HG03460 (cell line): ENCODE measurements at regions not wholly inside any gene's neighbourhood (a gene's known extent, or its start where the extent isn't known, plus 50 kb on each side); places are given as distances from the start of the nearest gene placed in this dataset.
"Not testable (repeated sequence)": the region's sequence is repeated elsewhere in the genome, so short reads cannot be mapped to it uniquely, and the experiment has no call there.

Experiments used
- ATAC-seq: cut with Tn5 transposase; IDR thresholded peaks from one replicate; pipeline ENCODE4 v1.9.1; 2021; ENCODE audit not compliant: unreplicated experiment

DNA sequence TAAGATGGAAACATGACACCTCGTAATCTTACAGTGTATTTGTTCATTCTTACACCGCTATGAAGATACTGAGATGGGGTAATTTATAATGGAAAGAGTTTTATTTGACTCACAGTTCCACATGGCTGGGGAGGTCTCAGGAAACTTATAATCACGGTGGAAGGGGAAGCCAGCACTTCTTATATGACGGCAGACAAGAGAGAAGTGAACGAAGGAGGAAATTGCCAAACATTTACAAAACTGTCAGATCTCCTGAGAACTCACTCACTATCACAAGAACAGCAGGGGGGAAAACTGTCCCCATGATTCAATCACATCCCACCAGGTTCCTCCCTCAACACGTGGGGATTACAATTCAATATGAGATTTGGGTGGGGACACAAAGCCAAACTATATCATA lies 282.3 kb downstream of the HGF start:
- no peak for ATAC-seq

DNA sequence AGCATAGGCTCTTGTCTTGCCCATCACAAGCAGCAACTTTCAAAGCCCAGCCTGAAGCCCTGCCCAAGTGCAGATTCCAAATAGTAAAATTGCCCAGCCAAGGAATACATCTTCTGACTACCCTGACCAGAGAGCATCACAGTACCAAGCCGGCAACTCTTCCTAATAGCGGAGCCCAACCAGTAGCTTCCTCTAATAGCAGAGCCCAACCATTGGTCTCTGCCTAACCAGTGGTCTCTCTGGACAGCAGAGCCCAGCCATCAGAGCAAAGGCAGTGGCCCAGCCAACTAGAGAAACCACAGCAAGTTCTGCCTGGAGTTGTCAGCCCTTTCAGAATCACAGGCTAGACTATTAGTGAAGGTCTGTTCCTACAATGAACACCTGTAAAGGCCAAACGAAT lies 285.6 kb downstream of the HGF start:
- ATAC-seq = no peak

DNA sequence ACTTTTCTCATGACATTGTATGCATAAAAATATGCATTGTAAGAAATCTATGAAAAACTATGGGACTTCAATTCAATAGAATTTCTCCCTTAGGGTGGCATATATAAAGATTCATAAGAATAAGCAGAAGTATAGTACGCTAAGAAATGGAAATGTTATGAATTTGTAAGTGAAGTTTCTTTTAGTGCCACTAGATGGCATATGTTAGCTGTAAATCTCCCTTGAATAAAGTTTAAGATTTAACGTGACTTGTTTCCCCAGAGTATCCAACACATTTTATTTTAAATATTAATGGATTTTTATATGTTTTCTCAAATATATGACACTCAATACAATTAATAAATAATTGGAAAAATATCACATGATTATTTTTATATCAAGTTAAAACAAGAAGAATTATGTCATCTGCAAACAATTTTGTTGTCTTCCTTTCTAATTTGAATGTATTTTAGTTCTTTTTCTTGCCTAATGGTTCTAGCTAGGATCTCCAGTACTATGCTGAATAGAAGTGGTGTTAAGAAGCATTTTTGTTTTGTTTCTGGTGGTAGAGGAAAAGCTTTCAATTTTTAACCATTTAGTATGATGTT lies 287.2 kb downstream of the HGF start:
- ATAC-seq = no peak

DNA sequence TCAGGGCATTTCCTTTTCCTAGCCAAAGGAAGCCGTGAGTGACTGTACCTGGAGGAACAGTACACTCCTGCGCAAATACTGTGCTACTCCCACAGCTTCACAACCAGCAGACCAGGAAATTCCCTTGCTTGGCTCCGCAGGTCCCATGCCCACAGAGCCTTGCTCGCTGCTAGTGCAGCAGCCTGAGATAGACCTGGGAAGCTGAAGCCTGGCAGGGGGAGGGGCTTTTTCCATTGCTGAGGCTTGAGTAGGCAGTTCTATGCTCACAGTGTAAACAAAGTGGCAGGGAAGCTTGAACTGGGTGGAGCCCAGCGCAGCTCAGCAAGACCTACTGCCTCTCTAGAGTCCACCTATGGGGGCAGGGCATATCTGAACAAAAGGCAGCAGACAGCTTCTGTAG lies 291.2 kb downstream of the HGF start:
- ATAC-seq = no peak

DNA sequence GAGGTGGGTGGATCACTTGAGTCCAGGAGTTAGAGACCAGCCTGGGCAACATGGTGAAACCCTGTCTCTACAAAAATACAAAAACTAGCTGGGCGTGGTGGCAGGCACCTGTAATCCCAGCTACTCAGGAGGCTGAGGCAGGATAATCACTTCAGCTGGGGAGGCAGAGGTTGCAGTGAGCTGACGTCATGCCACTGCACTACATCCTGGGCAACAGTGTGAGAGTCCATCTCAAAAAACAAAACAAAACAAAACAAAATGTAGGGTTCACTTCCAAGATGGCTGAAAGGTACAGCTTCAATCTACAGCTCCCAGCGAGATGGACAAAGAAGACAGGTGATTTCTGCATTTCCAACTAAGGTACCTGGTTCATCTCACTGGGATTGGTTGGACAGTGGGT lies 291.6 kb downstream of the HGF start:
- not testable (repeated sequence) for ATAC-seq

DNA sequence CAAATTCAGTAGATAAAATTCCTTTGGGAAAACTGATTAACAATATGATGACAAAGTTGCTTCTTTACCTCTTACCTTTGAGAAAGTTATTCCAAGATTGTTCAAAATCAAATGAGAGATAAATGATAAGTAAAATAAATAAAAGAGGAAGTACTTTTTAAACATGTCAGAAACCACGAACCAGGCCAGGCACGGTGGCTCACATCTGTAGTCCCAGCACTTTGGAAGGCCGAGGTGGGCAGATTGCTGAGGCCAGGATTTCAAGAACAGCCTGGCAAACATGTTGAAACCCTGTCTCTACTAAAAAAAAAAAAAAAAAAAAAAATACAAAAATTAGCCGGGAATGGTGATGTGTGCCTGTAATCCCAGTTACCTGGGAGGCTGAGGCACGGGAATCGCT lies 296.6 kb downstream of the HGF start:
- no peak for ATAC-seq

DNA sequence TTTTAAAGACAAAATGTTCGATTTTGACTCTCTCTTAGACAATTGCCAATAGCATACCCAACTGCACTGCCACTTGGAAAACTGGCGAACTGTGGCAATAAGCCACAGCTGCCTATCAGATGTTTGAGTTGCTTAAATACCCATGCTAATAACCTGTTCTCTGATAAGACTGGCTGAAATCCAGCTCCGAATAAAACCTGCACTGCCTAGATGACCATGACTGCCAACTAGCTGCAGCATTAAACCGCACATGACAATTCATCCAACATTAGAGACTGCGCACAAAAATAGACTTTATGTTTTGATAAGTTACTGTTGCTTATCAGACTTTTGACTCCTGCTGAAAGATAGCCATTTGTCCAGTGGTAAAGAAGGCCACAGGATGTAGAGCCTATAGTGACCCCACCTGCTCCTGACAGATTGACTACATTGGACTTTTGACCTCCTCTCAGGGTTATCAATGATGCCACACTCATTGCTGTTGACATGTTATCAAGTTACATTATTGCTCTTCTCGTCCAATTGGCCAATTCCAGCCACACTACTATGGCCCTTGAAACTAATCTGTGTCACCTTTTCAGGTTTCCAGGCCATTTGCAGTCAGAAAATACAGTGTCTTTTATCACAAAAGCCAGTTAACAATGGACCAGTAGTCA lies 299.0 kb downstream of the HGF start:
- no peak for ATAC-seq

DNA sequence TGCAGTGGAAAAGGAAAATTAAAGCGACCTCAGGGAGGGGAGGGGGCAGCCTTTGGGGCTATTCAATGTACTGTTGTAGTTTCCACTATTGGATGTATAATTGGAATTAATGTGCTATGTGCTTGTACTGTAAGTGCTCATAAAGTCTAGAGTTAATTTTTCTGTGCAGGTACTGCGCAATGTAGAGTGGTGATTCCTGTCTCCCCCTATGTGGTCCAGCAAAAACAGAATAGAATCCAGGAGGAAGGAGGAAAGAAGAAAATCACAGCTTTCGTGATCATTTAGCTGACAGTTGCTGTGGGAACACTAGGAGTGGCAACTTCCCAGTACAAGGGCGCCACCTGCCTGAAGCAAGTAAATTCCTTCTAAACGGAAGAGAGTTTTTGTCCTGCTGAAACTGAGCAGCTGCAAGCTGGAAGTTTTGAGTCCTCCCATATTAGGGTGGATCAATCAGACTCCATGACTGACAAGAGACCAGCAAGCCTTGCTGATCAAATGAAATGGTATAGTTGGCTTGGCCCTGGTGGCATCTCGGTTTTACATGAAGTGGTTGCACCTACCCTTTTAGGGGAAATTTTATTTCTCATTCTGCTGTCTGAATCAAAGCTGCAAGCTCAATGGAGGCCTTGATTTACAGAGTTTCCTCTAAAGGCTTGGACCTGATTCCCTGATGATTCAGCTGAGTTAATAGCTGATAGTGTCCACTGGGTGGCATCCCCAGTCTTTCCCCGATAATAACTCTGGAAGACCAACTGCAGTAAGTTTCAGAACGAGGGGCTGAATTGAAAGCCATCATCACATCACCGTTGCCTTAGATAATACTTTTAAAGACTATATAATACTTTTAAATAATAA lies 299.8 kb downstream of the HGF start:
- no peak for ATAC-seq

DNA sequence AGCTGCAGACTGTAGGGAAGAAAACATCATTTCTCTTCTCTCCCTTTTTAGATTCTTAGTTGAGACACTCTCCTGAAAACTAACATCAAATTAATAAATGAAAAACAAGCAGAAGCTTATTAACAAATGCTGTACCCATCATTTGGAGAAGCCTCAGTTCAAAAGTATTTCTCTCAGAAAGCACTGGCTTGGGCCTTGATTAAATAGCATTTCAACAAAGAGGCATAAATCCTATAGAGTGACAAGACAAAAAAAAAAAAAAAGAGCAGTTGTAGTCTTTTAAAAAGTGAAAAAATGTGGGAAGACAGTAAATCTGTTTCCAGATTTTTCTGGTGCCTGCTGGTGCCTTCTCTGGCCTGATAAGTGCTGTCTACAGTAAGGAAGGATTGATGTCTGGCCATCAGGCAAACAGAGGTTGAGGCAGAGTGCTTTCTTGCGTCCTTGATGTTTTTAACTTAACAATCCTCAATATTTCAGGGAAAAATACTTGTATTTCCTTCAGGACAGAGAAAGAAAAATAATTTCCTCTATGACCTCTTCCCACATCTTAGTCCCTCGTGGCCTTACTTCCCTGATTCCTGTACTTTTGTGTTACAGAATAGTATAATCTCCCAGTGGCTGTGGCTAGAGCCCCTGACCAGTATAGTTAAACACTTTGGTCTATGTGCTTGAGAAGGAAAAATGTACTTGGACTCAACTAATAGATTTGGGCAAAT lies 300.5 kb downstream of the HGF start:
- ATAC-seq = no peak

DNA sequence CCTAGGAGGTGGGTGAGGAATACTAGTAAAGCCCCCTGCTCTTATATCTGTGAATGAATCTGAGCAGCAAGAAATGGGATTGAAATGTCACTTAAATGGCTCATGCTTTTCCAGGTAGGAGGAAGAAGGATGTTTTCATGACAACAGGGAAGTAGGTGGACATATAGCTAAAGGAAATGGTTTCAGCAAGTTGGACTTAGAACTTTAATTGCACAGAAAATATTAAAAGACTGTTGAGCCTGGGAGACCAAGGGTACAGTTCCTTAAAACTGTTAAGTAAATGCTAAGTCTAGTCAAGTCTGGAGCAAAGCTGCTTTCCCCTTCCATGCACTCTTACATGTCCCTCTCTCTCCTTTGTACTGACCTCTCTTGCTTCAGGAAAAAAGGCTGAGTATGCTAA lies 301.3 kb downstream of the HGF start:
- no peak for ATAC-seq

DNA sequence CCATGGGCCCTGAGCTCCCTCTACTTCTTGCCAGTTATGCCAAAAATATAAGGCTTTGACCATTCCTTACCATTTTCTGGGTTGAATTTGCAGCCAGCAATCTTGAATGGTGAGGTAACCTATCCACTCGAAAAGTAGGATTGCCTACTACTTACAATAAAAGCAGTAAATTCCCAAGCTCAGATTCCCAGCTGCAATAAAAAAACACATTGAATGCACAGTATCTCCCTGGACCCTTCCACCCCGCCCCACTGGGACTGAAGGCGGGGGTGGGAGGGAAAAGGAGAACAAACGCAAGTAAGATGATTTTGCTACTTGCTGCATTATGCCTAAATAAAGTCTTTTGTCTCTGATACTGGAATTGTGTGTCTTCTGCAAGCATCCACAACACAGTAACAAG lies 301.9 kb downstream of the HGF start:
- ATAC-seq = no peak

DNA sequence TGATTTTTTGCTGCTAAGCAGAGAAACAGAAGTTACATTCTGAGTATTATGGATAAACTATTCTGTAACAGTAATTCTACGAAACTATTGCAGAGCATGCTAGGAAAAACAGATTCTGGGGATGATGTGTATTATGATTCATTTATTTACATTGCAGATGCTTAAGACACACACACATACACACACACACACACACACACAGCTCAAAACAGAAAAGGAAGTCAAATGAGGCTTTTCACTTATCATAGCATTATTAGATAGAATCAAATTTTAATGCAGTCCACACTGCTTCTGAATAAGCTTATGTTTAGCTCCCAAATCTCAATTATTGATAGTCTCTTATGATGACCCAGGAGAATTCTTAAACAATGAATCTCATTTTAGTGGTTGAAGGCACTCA lies 307.2 kb downstream of the HGF start:
- no peak for ATAC-seq

DNA sequence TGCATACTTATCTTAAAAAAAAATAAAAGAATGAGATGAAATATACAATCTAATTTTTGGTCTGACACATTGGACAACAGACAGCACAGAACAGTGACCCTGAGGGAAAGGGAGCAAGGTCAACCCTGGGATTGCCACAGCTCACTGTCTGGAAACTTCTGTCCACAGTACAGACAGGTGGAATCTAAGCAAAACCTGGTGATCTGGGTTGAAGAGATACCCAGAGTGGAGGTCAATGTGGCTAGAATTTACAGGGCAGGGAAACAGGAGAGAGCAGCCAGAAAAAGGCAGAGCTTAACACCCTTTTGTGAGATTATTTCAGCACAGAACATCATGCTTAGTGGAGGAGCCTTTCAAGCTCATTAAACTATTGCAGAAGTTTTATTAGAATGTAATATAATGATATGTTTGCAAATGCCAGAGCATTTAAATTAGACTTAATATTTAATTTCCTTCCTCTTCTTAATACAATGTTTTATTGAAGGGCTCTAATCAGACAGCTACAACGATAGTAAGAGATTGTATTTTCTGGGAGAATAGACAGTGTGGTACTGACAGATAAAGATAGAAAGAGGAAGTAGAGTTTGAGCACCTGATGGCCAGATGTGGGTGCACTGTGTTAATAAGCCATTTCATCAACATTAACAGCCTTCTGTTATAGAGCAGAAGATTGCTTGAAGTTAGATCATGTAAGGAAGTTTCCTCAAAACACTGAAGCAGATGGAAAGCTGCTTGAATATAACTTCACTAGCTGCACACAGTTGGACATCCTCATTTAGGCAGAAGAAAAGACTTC lies 309.4 kb downstream of the HGF start:
- ATAC-seq = no peak

DNA sequence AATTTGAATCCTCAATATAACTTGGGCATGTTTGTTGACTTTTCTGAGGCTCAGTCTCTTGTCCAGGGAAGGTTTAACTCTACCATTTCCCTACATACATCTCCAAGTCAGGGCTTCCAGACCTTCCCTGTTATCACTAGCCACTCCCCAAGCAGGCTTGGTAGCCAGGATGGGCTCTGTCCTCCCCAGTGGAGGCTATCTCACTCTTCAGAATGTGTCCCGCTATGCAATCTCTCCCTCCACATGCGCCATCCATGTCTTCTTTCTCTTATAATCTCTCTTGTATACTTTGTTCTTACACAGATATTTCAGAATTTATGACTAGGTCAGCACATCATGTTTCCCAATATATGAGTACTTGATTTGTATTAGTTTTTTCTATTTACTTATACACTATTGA lies 310.4 kb downstream of the HGF start:
- no peak for ATAC-seq

DNA sequence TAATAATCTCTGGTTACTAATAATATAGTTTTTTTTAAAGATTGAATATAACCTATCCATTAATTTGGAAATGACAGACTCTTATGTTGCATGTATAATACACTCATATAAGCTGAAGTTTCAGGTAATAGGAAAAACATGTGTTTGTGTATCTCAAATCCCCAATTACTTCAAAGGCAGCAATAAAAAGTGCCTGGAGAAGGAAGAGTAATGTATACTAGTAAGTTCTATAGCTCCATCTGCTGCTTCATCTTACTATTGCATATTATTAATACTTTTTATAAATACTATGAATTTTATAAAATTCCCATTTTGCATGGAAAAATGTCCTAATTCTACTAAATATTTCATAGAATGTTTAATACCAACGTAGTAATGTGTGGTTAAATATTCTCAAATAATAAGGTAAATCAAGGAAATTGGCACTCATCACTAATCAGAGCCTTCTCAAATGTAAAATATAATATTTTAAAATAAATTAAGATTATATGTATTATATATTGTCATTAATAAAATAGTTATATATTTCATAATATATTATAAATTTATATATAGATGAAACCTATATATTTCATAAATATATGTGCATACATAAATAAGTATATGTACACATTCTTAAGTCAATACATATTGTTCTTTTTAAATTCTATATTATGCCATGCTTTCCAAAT lies 311.9 kb downstream of the HGF start:
- ATAC-seq = no peak

DNA sequence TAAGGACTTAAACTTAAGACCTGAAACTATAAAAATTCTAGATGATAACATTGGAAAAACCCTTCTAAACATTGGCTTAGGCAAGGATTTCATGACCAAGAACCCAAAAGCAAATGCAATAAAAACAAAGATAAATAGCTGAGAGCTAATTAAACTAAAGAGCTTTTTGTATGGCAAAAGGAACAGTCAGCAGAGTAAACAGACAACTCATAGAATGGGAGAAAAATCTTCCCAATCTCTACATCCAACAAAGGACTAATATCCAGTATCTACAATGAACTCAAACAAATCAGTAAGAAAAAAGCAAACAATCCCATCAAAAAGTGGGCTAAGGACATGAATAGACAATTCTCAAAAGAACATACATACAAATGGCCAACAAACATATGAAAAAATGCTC lies 316.1 kb downstream of the HGF start:
- not testable (repeated sequence) for ATAC-seq

DNA sequence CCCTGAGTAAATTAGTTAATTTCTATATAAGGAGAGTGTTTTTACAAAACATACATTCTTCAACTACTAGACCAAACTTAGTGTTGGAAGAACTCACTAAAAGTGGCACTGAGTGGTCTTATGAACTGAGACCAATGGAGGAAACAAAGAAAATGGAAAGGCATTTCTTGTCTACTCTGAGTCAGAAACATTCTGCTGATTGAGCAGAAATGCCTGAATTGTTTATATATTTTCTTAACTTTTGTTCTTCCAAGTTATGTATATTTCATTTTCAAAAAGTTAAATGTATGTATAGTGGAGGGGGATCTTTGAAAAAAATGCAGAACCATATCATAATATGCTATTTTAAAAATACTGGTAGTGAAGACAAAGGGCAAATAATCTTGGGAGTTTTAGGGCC lies 320.7 kb downstream of the HGF start:
- no peak for ATAC-seq

DNA sequence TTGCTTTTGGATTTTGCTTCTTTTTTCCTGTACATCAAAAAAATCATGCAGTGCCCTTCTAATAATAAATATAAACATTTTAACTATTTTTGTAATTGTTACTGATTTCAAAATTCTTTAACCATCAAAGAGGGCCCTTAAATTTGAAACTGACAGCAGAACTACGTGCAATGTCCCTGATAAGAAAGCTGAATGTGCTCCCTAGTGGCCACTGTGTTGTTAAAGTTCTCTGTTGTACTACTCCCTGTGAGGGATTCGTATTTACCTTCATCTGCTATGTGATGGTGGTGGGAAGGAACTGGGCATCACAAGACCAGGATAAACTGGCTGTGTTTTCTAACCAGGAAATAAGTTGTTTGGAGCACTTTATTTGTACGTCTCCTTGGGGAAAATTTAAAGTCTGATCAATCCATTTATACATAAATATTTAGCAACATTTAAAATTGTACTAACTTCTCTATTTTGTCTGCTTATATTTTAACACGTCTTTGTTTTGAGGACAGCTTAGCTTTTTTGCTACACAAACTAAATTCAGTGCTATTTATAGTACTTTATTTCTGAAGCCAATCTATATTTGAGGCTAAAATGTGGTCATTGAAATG lies 322.4 kb downstream of the HGF start:
- no peak for ATAC-seq

DNA sequence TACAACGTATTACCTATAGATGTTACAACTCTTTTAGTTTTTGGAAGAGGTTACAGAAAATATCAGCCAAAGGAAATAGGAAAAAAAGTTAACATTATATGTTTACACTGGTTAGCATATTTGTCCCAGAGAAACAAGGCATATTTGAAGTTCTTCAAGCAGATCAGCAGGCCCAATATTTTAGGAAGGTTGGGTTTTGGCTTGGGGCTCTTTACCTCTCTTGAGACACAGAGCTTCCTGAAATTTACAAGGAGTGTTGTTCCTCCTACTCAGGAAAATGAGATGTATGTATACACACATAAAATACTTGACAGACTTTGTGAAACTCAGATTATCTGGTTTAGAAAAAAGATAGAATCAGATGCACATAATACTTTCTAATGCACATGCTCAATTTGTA lies 323.6 kb downstream of the HGF start:
- ATAC-seq = no peak

DNA sequence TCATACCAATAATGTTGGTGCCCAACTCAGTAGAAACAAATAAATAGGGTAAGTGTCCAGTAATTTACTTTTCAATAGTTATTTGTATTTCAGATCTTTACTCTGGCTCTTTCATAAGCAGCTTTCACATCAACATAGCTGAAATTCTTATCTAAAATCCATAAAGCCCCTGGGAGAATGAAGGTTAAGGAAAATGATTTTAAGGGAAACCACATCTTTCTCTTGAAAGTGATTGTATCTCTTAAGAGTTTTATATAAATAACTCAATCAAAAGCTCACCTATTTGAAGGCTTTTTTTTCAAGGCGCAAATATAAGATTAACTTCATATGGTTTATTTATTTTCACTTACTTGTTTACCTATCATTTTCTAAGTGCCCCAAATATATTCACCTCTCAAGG lies 324.4 kb downstream of the HGF start:
- ATAC-seq = no peak
